ENCODE measurements at regions not wholly inside any gene's neighbourhood (a gene's known extent, or its start where the extent isn't known, plus 50 kb on each side); places are given as distances from the start of the nearest gene placed in this dataset.

DNA sequence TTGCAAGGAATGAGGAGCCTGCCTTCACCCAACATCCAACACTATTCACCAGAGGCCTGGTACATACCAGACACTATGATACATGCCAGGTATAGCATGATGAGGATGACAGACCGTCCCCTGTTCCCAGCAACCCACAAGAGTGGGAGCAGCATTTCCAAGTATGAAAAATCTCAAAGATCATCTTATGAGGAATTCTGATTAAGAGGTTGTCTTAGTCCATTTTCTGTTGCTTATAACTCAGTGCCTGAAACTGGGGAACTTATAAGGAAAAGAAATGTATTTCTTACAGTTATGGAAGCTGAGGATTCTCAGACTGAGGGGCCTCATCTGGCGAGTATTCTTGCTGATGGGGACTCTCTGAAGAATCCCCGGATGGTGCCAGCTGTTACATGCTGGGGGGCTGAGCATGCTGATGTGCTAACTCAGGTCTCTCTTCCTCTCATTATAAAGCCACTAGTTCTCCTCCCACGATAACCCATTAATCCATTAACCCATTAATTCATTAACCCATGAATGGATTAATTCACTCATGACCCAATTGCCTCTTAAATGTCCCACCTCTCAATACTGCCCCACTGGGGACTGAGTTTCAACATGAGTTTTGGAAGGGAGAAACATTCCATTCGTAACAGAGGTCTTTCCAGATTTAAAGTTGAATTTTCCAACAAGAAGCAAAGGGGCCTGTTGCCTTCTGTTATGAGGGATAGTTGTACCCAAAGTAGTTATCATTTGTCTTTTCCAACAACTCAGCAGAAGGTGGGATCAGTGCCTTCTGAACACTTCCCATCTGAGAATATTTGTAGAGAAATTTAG lies 173.9 kb downstream of the HERPUD2 start:
- no peak for DNase-seq (ENCODE audit: extremely low spot score)
- TF ChIP-seq, protein P1, sequence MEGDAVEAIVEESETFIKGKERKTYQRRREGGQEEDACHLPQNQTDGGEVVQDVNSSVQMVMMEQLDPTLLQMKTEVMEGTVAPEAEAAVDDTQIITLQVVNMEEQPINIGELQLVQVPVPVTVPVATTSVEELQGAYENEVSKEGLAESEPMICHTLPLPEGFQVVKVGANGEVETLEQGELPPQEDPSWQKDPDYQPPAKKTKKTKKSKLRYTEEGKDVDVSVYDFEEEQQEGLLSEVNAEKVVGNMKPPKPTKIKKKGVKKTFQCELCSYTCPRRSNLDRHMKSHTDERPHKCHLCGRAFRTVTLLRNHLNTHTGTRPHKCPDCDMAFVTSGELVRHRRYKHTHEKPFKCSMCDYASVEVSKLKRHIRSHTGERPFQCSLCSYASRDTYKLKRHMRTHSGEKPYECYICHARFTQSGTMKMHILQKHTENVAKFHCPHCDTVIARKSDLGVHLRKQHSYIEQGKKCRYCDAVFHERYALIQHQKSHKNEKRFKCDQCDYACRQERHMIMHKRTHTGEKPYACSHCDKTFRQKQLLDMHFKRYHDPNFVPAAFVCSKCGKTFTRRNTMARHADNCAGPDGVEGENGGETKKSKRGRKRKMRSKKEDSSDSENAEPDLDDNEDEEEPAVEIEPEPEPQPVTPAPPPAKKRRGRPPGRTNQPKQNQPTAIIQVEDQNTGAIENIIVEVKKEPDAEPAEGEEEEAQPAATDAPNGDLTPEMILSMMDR (IDR thresholded peaks at IDR 0.05; ENCODE audit: control extremely low read depth, extremely low read depth, low read depth, missing control alignments), result no peak
- POLR2A ChIA-PET, result no interaction called here
- CTCF ChIA-PET, result interaction anchor here (0.7 to 3.0 kb wide), 30 partner anchors 8 to 785 kb away, joined by 3 to 29 read pairs (median 4); no protein-coding TSS in a partner anchor

DNA sequence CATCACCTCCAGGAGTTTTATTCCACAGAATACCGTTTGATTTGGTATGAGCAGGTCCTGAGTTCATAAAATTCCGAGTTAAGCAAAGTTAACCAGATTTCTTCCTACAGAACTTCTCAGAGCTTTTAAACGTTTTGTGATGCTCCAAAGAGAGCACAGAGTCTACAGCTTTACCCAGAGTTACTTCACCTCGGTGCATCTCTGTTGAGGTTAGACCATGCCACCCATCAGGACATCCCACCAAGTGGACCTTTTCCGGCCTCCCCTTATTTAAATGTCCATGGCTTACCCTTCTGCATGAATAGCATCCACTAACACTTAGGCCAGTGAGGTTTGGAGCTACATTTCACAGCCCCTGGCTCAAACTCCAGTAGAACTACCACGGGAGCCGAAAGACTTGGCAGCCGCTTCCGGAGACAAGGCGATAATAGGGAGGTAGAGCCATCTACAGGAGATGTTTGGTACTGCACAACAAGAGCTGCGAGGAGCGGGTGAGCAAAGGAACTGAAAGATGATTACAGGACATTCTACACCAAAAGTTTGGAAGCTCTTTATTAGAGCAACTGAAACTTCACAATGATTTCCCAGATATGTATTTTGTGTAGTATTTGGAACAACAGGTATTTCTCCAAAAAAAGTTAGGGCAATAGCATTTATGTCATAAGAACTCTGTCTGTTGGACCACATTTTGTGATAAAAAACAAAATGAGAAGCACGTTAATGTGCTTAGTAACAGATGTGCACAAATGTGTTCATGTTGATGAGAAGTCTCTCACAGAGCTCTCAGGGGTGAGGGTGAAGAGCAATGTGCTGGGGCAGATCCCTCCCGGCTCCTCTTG lies 174.7 kb downstream of the HERPUD2 start:
- POLR2A ChIA-PET, result no interaction called here
- CTCF ChIA-PET, result interaction anchor here (0.7 to 3.0 kb wide), 35 partner anchors 8 to 1248 kb away, joined by 3 to 29 read pairs (median 4); no protein-coding TSS in a partner anchor
- peak; percentile 72 for DNase-seq (ENCODE audit: extremely low spot score)
- TF ChIP-seq, protein P1 (IDR thresholded peaks at IDR 0.05; ENCODE audit: control extremely low read depth, extremely low read depth, low read depth, missing control alignments), result peak; percentile 70

DNA sequence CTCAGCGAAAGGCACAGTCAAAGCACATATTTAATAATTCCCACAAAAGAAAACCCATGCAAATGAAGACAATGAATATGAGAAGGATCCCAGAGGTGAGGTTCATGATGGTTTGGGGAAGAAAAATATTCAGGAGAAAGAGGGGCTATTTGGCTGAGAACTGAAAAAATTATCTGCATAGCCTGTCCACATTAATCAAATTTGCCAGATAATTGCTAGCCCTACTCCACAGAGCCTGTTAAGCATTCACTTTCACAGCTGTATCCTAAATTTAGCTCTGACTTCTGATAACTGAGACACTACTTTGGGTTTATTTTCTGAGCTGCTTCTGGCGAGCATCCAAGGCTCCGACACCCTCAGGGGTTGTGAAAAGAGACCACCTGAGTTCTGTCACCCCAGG lies 176.2 kb downstream of the HERPUD2 start:
- TF ChIP-seq, protein P1 (IDR thresholded peaks at IDR 0.05; ENCODE audit: control extremely low read depth, extremely low read depth, low read depth, missing control alignments), result no peak
- CTCF ChIA-PET, result interaction anchor here (0.6 to 3.0 kb wide), 3 partner anchors 11 to 95 kb away, joined by 3 to 25 read pairs (median 7); no protein-coding TSS in a partner anchor
- POLR2A ChIA-PET, result no interaction called here
- no peak for DNase-seq (ENCODE audit: extremely low spot score)

DNA sequence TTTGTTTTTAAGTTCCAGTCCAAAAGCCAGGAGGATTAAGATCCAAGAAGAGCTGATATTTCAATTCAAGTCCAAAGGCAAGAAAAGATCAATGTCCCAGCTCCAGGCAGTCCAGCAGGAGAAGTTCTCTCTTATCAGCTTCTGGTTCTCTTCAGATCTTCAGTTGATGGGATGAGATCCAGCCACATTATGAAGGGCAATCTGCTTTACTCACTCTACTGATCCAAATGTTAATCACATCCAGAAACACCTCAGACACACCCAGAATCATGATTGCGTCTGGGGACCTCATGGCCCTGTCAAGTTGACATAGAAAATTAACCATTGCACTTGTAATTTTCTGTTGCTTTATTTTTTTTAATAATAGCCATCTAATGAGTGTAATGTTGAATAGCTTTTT lies 178.4 kb downstream of the HERPUD2 start:
- DNase-seq (ENCODE audit: extremely low spot score), result no peak
- TF ChIP-seq, protein P1 (IDR thresholded peaks at IDR 0.05; ENCODE audit: control extremely low read depth, extremely low read depth, low read depth, missing control alignments), result no peak
- ChIA-PET CTCF (interaction anchor here (0.8 to 1.3 kb wide), 2 partner anchors 9 to 10 kb away, joined by 3 read pairs; no protein-coding TSS in a partner anchor), POLR2A (no interaction called here)

DNA sequence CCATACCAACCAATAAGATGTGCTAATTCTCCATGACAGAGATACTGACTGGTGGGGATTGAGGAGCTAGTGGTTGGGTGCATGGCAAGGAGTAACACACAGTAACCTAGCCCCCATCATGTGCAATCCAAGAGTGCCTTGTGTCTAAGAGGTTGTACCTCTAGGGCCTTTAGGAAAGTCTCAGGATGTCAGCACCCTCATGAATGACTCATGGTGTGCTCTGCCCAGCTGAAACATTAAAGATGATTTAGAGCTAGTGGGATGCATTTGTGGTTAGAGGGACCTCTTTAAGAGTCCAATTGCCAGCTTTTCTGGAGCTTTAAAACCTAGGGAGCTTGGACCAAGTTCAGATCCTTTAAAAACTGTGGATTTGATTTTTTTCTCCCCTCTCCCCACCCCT lies 181.1 kb downstream of the HERPUD2 start:
- ChIA-PET CTCF (interaction anchor here (1.0 to 1.3 kb wide), 2 partner anchors 11 to 838 kb away, joined by 3 to 4 read pairs; no protein-coding TSS in a partner anchor), POLR2A (no interaction called here)
- DNase-seq (ENCODE audit: extremely low spot score), result no peak
- TF ChIP-seq, protein P1 (IDR thresholded peaks at IDR 0.05; ENCODE audit: control extremely low read depth, extremely low read depth, low read depth, missing control alignments), result no peak

DNA sequence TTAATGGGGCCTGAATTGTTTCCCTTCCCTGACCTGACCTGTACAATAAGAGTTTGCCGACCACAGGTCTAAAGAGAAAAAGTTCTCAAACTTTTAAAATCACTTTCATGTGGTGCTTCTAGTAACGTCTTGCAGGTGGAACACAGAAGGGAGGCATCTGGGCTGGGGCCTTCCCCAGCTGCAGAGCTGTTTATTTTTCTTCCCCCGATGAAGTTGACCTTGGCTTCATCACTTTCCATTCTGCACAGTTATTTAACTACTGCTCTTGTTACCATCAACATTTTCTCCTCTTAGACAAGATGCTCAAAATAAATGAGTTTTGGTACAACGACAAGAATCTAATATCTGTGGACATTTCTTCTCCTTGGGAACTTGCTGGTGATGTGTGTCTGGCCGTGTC lies 181.7 kb downstream of the HERPUD2 start:
- DNase-seq (ENCODE audit: extremely low spot score), result no peak
- ChIA-PET POLR2A (no interaction called here), CTCF (interaction anchor here (1.3 kb wide), 1 partner anchor 11 kb away, joined by 4 read pairs; no protein-coding TSS in a partner anchor)
- TF ChIP-seq, protein P1 (IDR thresholded peaks at IDR 0.05; ENCODE audit: control extremely low read depth, extremely low read depth, low read depth, missing control alignments), result no peak
